HepG2 (cell line): ENCODE measurements at regions not wholly inside any gene's neighbourhood (a gene's known extent, or its start where the extent isn't known, plus 50 kb on each side); places are given as distances from the start of the nearest gene placed in this dataset.

ENCODE experiments used
- ATAC-seq: fragments of 200-7000 bp; cut with Tn5 transposase; 3 replicates; pipeline ENCODE4 v1.9.1; 2020; ENCODE audit warnings: mild to moderate bottlenecking, moderate library complexity
- BruUV-seq: library from RNA; stranded (reverse); fragments of 400-500 nt; replicated peaks from 2 replicates; lab custom pipeline; 2021; lab: Mats Ljungman, UMichigan
- CTCF ChIA-PET: fragments of 300-600 bp; formaldehyde crosslinking; extraction: SDS; loops from one replicate; lab custom pipeline; 2021; ENCODE audit warnings: low total read pairs, inconsistent platforms, low intra/inter-chr PET ratio; lab: Yijun Ruan, JAX
- POLR2A ChIA-PET: fragments of 350-600 bp; sonication (Branson Sonifier 250); formaldehyde crosslinking; loops from one replicate; lab custom pipeline; 2020; ENCODE audit warnings: antibody characterized with exemption, inconsistent platforms; lab: Yijun Ruan, JAX
- DNase-seq: peaks from one replicate; pipeline ENCODE4 v3.0.0-alpha.2; 2015; ENCODE audit warnings: low spot score
- FAIRE-seq: peaks from 3 replicates; lab custom pipeline; 2011; peaks lifted over from hg19 to GRCh38; lab: Jason Lieb, UNC
- H2AFZ ChIP-seq: one replicate; pipeline ENCODE4 v1.6.1; 2011; ENCODE audit warnings: low read length, inconsistent platforms
- H3K27ac ChIP-seq: fragments of 300-600 bp; 3 replicates; pipeline ENCODE4 v1.8.0; 2011; ENCODE audit warnings: mixed run types, mild to moderate bottlenecking, mixed read lengths, low read length, inconsistent platforms; ENCODE audit not compliant: insufficient read depth; ENCODE audit errors: extremely low read length
- H3K27me3 ChIP-seq, 2 experiments: fragments of 200-600 bp in 1 of 2; 2 replicates in 1 of 2; 3 replicates in 1 of 2; pipeline versions ENCODE4 v1.6.0 to v1.8.0; 2011; ENCODE audit warnings: low read length in 2 of 2, mild to moderate bottlenecking in 2 of 2, moderate library complexity in 2 of 2, inconsistent platforms in 1 of 2; ENCODE audit not compliant: insufficient read depth in 2 of 2, control insufficient read depth in 1 of 2
- H3K36me3 ChIP-seq, 2 experiments: fragments of 200-600 bp in 1 of 2; replicated peaks in 1 of 2; 2 replicates in 1 of 2; 3 replicates in 1 of 2; pipeline versions ENCODE4 v1.5.1 to v1.8.0; 2011; ENCODE audit warnings: low read length in 2 of 2, inconsistent platforms in 1 of 2; ENCODE audit not compliant: insufficient read depth in 2 of 2, control insufficient read depth in 1 of 2
- H3K4me1 ChIP-seq: 2 replicates; pipeline ENCODE4 v1.5.1; 2012; ENCODE audit warnings: low read length, inconsistent platforms; ENCODE audit not compliant: insufficient read depth
- H3K4me2 ChIP-seq: 2 replicates; pipeline ENCODE4 v1.6.0; 2011; ENCODE audit warnings: low read depth, low read length, inconsistent platforms
- H3K4me3 ChIP-seq, 3 experiments: fragments of 200-600 bp in 1 of 3; sonication (generic), shearing (Covaris generic) in 1 of 3; replicated peaks in 1 of 3; 2 replicates each; pipeline ENCODE4 v1.5.1; 2011 to 2016; ENCODE audit warnings: low read length in 3 of 3, inconsistent platforms in 2 of 3, low read depth in 2 of 3, mild to moderate bottlenecking in 2 of 3, control low read depth in 1 of 3, mixed read lengths in 1 of 3; ENCODE audit not compliant: insufficient read depth in 1 of 3
- H3K79me2 ChIP-seq: one replicate; pipeline ENCODE4 v1.6.1; 2011; ENCODE audit warnings: low read length, inconsistent platforms; ENCODE audit not compliant: insufficient read depth
- H3K9ac ChIP-seq: 2 replicates; pipeline ENCODE4 v1.6.0; 2011; ENCODE audit warnings: mild to moderate bottlenecking, low read depth, low read length, inconsistent platforms; ENCODE audit not compliant: insufficient read depth
- H3K9me3 ChIP-seq: 2 replicates; pipeline ENCODE4 v1.5.1; 2012; ENCODE audit warnings: mild to moderate bottlenecking, low read length
- H4K20me1 ChIP-seq: 2 replicates; pipeline ENCODE4 v1.6.0; 2011; ENCODE audit warnings: inconsistent platforms, mild to moderate bottlenecking, low read length, moderate library complexity; ENCODE audit not compliant: insufficient read depth
- LBX2 ChIP-seq: sonication (generic); formaldehyde crosslinking; IDR thresholded peaks from 2 replicates; pipeline ENCODE4 v1.5.0; 2020; ENCODE audit warnings: missing genetic modification reagents, mild to moderate bottlenecking, borderline replicate concordance
- LCORL ChIP-seq, 2 experiments: fragments of 450-650 bp in 1 of 2; sonication (generic) in 1 of 2; formaldehyde crosslinking in 1 of 2; IDR thresholded peaks; 2 replicates each; pipeline versions ENCODE4 v1.5.0 to v1.6.1; 2017 to 2020; ENCODE audit warnings: antibody characterized with exemption in 1 of 2, missing genetic modification reagents in 1 of 2
- POLR2AphosphoS5 ChIP-seq: IDR thresholded peaks from 2 replicates; pipeline ENCODE4 v1.6.1; 2012; ENCODE audit warnings: low read depth, low read length
- SCMH1 ChIP-seq: sonication (generic); formaldehyde crosslinking; IDR thresholded peaks from 2 replicates; pipeline ENCODE4 v1.9.0; 2021; ENCODE audit warnings: missing genetic modification reagents, mild to moderate bottlenecking, borderline replicate concordance
- SRSF1 ChIP-seq: fragments of 200-400 bp; formaldehyde crosslinking; optimal IDR thresholded peaks from 2 replicates; pipeline ENCODE3; 2017; ENCODE audit warnings: mild to moderate bottlenecking, low read depth, low read length, moderate library complexity
- TRAFD1 ChIP-seq: sonication (generic); formaldehyde crosslinking; IDR thresholded peaks from 2 replicates; pipeline ENCODE4 v1.5.1; 2020; ENCODE audit warnings: missing genetic modification reagents, mild to moderate bottlenecking, borderline replicate concordance
- ZBTB3 ChIP-seq: sonication (generic); formaldehyde crosslinking; IDR thresholded peaks from 2 replicates; pipeline ENCODE4 v1.4.0; 2020; ENCODE audit warnings: low read depth, mild to moderate bottlenecking, moderate library complexity, missing genetic modification reagents, borderline replicate concordance
- ZEB1 ChIP-seq: IDR thresholded peaks from 2 replicates; pipeline ENCODE4 v1.6.1; 2012; ENCODE audit warnings: mild to moderate bottlenecking, low read depth, inconsistent platforms; ENCODE audit not compliant: insufficient replicate concordance
- WGBS: methylation state at CpG from one replicate; pipeline ENCODE4 v1.1.6; 2017; ENCODE audit warnings: low lambda C conversion rate; 5-methylcytosine and 5-hydroxymethylcytosine counted together
- in situ Hi-C: cut with HindIII; loops from 2 replicates; pipeline ENCODE4 v1.10.0; 2017; ENCODE audit warnings: low pct_unique_long_range_greater_than_20kb; ENCODE audit not compliant: extremely low pct_ligation_motif_present
- intact Hi-C: fragments of 100-400 bp; cut with micrococcal nuclease; formaldehyde crosslinking; loops from one replicate; pipeline ENCODE4 v1.10.0; 2022; ENCODE audit not compliant: unreplicated experiment

- in situ Hi-C loops (no loop called here), intact Hi-C loops (no loop called here)
- FAIRE-seq (no peak), ATAC-seq (no peak), DNase-seq (no peak)
- no TSS peak for BruUV-seq
- no peak overlapping the region for H3K9ac ChIP-seq
- no peaks in the 10 kb centered on the region for H4K20me1 ChIP-seq
- CTCF ChIA-PET, result no interaction called here
- H3K4me3 ChIP-seq, result no peak overlapping the region
- H2AFZ ChIP-seq, result no peak overlapping the region
- no peaks in the 10 kb centered on the region for H3K4me1 ChIP-seq
- H3K27ac ChIP-seq, result no peak overlapping the region
- H3K36me3 ChIP-seq, result no peaks in the 10 kb centered on the region
- no peak overlapping the region for H3K4me2 ChIP-seq
- no peaks in the 10 kb centered on the region for H3K9me3 ChIP-seq
- no peaks in the 10 kb centered on the region for H3K27me3 ChIP-seq
- no peaks in the 10 kb centered on the region for H3K79me2 ChIP-seq
- POLR2A ChIA-PET, result no interaction called here
- TF ChIP-seq ZEB1 (no peak), LCORL (IDR thresholded peaks at IDR 0.05) (no peak), LCORL (CRISPR knock-in tag; IDR thresholded peaks at IDR 0.05) (no peak), LBX2 (CRISPR knock-in tag) (no peak), TRAFD1 (CRISPR knock-in tag) (no peak), SRSF1 (no peak), POLR2AphosphoS5 (no peak), SCMH1 (CRISPR knock-in tag) (no peak), ZBTB3 (CRISPR knock-in tag) (no peak)
- WGBS, result no CpG with 5 or more reads among the region's 1 CpG
Measured at GRCh38 chrX:128623361-128623760, 571.2 kb upstream of the ACTRT1 start.
